ENCODE measurements at regions not wholly inside any gene's neighbourhood (a gene's known extent, or its start where the extent isn't known, plus 50 kb on each side); places are given as distances from the start of the nearest gene placed in this dataset.

DNA sequence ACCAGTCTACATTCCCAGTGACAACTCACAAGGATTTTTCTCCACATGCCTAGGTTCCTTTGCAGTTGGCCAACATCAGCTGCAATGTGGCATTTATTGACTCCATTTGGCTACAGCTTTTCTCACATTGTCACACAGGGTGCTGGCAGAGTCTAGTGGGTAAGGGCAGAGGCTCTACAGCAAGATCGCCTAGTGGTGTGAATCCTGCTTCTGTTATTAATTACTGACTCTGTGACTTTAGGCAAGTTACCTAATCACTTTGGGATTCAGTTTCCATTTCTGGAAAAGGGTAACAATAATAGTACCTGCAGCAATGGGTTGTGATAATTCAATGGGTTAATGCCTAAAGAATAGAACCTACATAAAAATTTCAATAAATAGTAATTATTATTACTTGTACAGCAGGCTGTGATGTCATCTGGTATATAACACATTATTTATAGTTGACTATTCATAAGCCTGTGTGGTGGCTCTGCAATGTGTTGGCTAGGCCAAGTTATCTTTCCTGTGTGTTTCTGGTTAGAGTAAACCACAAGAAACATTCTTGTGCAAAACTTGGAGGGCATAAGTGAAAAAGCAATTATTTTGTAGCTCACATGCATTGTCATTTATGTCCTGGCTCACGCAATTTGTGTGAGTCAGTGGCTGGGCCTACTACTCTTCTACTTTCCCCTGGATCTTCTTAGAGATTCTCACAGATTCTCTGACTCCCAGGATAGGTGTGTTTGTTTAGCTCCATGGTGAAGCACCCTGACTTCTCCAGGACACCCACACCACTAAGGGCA is 59.5 kb downstream of the PTGS2 start:
- peak; percentile 94 for DNase-seq (ENCODE audit: low read depth)

DNA sequence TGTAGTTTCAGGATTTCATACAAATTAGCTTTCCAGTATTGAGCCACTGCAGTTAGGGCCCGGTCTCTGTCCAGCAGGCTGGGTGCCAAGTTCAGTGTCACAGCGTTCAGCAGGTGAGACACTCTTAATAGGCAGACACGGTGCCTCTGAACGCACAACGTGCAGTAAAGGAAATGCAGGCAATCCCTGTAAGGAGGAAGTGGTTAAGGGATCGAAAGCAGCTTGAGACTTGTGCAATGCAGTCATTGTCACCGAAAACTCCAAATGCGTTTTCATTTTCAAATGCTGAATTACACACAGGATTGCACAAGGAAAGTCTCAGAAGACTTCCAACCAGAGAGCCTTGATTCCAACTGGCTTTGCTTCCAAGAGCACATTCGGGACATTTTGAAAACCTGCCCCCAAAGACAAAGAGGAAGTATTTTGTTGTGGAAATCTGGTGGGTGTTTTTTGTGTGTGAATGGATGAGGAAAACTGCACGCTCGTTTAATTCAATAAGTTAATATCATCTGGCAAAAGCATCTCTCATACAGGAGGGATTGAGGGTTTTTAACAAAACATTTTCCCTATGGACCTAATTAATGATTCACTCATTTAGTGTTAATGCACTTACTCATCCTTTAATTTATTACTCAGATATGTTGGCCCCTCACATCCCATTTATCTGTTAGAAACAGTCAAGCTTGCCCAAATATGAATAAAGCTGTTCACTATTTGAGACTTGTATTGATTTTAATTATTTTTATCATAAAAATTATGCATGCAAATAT is 61.6 kb downstream of the PTGS2 start:
- DNase-seq (ENCODE audit: low read depth) = peak; percentile 45

DNA sequence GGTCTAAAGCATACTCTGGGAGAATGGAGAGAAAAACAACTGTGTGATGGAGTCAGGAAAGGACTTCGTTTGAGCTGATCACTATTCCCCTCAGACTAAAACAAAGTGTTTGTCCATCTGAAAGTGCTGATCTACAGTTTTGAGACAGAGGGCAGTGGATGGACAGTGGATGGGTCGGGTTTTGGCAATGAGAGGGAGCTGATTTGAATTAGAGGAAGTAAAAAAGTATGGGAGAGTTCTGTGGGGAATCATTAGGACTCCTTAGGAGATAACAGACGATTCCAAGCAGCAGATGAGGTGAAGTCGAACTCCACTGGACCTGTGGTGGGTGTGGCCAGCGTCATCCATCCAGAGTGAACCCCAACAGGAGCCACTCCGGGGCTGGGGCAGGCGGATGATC is 62.3 kb downstream of the PTGS2 start:
- DNase-seq (ENCODE audit: low read depth) = no peak

DNA sequence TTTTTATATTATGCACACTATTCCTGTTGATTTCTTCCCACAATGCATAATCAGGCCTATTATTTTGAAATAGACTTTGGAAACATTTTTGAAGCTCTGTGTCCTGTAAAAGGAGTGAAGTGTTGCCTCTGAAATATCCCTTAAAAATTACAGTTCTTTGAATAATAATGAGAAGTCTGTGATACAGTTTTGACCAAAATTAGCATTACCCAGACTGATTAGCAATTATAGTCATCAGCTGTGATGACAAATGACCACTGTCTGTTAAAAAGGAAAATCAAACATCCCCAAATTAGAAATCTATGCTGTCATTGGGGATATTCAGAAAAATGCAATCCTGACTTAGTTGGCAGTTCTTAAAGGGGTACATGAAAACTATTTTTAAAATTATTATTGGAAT is 63.7 kb downstream of the PTGS2 start:
- no peak for DNase-seq (ENCODE audit: low read depth)

DNA sequence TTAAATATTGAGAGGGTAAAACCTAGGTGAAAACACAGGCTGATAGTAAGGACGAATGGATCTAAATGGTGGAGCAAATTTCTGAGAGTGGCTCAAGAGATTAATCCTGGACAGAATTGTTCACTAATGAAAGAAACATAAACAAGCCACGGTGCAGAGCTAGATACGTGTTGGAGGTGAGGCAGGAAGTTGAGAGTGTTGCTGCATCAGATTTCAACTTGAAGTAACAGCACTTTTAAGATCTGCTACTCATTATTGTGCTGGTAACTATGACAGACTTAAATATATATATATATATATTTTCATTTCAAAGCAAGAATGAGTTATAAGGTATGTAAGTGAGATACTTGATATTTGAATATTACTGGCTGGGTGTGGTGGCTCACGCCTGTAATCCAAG is 64.9 kb downstream of the PTGS2 start:
- peak; percentile 16 for DNase-seq (ENCODE audit: low read depth)

DNA sequence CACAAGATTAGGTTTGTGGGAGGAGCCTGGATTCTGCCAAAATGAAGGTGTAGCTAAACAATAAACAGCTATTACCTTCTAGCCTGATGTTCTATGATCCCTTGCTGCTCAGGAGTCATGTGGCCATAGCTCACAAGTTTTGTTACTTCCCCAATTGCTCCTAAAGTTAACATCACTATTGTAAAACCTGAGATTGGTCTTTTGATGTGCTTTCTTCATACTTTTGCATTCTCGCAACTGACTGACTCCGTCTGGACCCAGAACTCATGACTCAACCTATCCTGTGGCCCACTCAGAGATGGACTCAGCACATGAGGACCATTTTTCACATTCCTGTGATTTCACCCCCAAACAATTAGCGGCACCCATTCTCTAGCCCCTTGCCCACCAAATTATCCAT is 69.1 kb downstream of the PTGS2 start:
- DNase-seq (ENCODE audit: low read depth) = no peak

DNA sequence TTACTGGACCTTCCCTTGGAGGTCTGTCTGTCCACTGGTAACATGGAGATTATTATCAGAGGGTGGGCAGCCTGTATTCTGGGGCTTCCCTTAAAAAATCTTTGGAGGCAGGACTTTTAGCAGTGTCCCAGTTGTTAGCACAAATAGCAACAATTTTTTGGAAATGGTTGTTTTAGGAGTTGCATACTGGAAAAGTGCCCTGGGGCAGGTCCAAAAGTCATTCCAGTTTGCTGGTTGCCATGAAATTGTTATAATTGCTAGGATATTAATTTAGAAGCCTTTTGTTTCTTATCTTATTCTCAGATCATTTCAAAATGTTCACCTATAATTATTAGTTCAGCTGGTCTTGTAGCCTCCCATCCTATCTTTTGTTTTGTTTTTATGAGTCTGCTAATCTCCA is 71.0 kb downstream of the PTGS2 start:
- DNase-seq (ENCODE audit: low read depth) = no peak

DNA sequence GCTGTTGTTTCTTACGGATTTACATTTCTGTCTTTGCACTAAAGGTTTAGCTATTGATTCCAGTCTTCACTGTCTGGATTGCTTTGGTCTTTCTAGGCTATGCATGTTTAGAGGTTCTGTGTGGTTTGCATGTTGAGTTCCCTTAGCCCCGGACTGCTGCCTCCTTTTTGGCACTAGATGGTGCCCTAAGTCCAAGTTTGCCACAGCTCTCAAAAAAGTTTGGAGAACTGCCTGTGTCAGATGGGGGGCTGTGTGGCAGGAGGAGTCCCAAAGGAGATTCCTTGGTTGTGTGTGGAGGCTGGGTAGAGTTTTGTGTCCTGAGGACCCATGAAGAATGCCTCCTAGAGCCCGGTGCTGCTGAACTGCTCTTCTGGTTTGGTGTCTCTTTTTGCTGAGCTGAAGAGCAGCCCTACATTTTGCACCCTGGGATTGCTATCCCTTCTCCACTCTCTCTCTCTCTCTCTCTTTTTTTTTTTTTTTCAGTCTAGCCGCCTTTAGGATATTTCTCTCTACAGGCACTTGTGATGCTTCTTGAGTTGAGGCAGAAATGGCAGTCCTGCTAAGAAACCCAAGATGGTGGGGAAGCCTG is 74.4 kb downstream of the PTGS2 start:
- peak; percentile 73 for DNase-seq (ENCODE audit: low read depth)

DNA sequence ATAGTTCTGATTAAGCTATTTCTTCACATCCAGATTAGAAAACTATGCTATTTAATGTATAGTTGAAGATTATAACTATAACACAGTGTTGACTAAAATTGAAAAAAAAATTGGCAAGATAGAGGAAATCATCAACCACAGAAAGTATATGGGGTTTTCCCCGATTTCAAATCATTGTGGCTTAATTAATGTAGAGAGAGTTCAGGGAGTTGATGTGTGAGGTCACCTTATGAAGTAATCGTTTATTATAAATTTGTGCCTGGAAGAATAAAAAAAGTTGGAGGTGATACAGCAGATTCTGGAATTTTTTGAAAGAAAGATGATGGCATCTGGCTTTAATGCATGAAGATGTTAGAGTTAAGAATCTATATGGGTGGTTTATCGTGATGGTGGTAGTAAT is 84.3 kb downstream of the PTGS2 start:
- DNase-seq (ENCODE audit: low read depth) = peak; percentile 31

DNA sequence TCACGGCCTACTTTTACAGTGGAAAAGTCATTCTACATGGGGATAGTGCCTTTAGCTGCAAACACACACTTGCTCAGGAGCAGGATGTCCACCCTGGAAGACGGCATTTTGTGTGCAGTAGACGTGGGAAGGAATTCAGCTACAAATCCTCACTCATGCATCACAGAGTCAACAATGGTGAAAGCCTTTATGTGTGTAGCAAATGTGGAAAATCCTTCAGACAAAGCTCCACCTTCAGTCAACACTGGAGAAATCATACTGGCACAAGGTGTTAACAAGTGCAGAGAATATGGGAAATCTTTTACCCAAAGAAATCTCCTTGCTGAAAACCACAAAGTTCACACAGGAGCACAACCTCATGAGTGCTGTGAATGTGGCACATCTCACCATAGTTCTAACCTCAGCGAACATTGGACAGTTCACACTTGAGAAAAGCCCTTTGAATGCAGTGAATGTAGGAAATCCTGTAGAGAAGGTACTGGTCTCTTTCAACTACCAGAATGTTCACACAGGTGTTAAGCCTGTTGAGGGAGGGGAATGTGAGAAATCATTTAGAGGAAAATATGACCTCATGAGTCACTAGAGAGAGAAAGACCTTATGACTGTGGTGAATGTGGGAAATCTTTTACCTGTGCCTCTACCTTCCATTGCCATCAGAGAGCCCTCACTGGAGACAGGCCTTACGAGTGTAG is 101.8 kb downstream of the PTGS2 start:
- no peak for DNase-seq (ENCODE audit: low read depth)

DNA sequence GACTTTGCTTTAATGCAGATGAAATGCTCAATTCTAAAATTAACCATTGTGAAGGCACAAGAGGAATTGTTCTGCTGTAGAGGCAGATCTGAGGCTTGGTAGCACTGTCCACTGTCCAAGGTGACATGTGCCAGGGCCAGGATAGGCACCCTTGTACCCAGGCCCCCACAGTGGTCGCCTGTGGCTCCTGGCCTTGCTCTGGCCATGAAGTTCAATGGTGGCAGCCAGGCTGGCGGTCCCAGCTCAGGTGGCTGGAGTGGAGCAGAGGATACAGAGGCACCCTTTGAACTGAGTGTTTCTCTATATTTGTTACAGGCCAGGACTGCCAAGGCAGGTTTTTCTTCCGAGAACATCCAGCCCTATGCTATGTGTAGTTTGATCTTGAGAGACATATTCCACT is 102.6 kb downstream of the PTGS2 start:
- no peak for DNase-seq (ENCODE audit: low read depth)

- no peak for DNase-seq (ENCODE audit: low read depth)
Measured at GRCh38 chr1:186577216-186577615, 103.0 kb downstream of the PTGS2 start.

GRCh38 chr1:186575348-186575747 is 104.9 kb downstream of the PTGS2 start:
- peak; percentile 83 for DNase-seq (ENCODE audit: low read depth)

DNA sequence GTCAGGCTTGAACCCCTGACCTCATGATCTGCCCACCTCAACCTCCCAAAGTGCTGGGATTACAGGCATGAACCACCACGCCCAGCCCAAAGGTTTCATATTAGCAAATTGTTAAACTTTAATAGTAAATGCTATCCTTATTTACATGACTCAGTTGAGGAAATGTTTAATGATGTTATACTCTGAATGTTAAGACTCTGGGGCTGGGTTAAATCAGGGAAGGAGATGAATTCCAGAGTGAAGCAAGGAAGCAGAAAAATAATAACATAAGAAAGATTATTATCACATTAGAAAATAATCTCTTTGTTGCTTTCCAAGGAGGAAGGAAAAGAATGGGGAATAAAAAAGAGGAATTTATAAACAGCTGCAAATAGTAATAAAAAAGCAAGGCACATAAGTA is 105.3 kb downstream of the PTGS2 start:
- DNase-seq (ENCODE audit: low read depth) = peak; percentile 17

DNA sequence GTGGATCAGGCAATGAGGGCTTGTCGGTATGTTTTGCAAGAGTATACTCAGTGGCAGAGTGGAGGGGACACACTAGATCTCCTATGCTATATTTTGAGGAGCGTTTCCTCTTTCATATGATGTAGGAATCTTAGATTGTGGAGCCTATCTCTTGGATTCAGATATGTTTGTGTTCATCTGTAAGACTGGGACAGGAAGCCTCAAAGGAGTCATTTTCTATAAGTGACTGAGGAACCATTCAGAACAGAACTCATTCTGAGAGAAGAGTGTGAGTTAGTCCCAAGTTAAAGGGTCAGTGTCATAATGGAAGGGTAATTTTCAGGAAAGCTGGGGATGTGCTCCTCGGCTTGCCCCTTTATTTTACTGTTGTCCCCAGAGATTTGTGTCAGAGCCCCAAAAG is 107.7 kb downstream of the PTGS2 start:
- no peak for DNase-seq (ENCODE audit: low read depth)

GRCh38 chr1:186571771-186572170 is 108.5 kb downstream of the PTGS2 start:
- DNase-seq (ENCODE audit: low read depth) = no peak

DNA sequence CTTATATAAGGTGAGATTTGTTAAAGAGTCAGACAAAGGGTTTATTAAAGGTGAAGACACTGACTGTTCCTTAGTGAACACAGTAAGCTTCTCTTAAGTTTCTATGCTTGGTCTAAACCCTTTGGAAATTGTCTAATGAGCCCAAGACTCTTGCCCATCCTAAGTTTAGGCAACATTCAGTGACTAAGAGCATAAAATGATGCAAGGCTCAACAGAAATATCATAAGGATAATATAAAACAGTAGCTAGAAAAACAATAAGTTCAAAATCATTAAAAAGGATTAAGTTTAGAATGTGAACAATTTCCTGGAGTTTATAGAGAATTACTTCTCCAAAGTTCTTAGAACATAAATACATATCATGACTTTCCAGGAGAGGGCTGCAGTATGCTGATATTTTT is 108.9 kb upstream of the PDC start:
- peak; percentile 65 for DNase-seq (ENCODE audit: low read depth)

- DNase-seq (ENCODE audit: low read depth) = no peak
Measured at GRCh38 chr1:186568221-186568620, 107.3 kb upstream of the PDC start.

- peak; percentile 51 for DNase-seq (ENCODE audit: low read depth)
Measured at GRCh38 chr1:186566140-186566855, 105.4 kb upstream of the PDC start.

- DNase-seq (ENCODE audit: low read depth) = no peak
Measured at GRCh38 chr1:186564582-186564981, 103.7 kb upstream of the PDC start.

- DNase-seq (ENCODE audit: low read depth) = peak; percentile 67
Measured at GRCh38 chr1:186559601-186560116, 98.7 kb upstream of the PDC start.

All from iris pigment epithelial cell (primary cell).